DND-41 (cell line): ENCODE measurements at regions not wholly inside any gene's neighbourhood (a gene's known extent, or its start where the extent isn't known, plus 50 kb on each side); places are given as distances from the start of the nearest gene placed in this dataset.

ENCODE experiments used
- EZH2 ChIP-seq: IDR thresholded peaks from 3 replicates; pipeline ENCODE4 v1.6.1; 2012; ENCODE audit warnings: borderline replicate concordance, low read depth, mild to moderate bottlenecking, moderate library complexity, low read length, inconsistent platforms; ENCODE audit not compliant: severe bottlenecking
- TF ChIP-seq, protein P1 (sequence below): IDR thresholded peaks from 2 replicates; pipeline ENCODE4 v1.5.1; 2012; ENCODE audit warnings: borderline replicate concordance, low read length, moderate library complexity, mild to moderate bottlenecking; ENCODE audit not compliant: poor library complexity, severe bottlenecking; ENCODE audit errors: extremely low read depth

GRCh38 chr5:26023361-26023760, 1015.0 kb downstream of the CDH9 start:
- TF ChIP-seq, protein P1, sequence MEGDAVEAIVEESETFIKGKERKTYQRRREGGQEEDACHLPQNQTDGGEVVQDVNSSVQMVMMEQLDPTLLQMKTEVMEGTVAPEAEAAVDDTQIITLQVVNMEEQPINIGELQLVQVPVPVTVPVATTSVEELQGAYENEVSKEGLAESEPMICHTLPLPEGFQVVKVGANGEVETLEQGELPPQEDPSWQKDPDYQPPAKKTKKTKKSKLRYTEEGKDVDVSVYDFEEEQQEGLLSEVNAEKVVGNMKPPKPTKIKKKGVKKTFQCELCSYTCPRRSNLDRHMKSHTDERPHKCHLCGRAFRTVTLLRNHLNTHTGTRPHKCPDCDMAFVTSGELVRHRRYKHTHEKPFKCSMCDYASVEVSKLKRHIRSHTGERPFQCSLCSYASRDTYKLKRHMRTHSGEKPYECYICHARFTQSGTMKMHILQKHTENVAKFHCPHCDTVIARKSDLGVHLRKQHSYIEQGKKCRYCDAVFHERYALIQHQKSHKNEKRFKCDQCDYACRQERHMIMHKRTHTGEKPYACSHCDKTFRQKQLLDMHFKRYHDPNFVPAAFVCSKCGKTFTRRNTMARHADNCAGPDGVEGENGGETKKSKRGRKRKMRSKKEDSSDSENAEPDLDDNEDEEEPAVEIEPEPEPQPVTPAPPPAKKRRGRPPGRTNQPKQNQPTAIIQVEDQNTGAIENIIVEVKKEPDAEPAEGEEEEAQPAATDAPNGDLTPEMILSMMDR, result no peak
- TF ChIP-seq EZH2, result no peak
